IMR-90 (cell line): ENCODE measurements at regions not wholly inside any gene's neighbourhood (a gene's known extent, or its start where the extent isn't known, plus 50 kb on each side); places are given as distances from the start of the nearest gene placed in this dataset.
"Not testable (repeated sequence)": the region's sequence is repeated elsewhere in the genome, so short reads cannot be mapped to it uniquely, and the experiment has no call there.

Experiments
- BHLHE40 ChIP-seq: fragments of 150-350 bp; IDR thresholded peaks from 2 replicates; pipeline ENCODE4 v1.6.1; 2016; ENCODE audit warnings: mild to moderate bottlenecking, low read depth, low read length
- CEBPB ChIP-seq: IDR thresholded peaks from 2 replicates; pipeline ENCODE4 v1.6.1; 2012; ENCODE audit warnings: low read depth, low read length, improper control_type of control experiment
- ELK1 ChIP-seq: fragments of 150-350 bp; IDR thresholded peaks from 2 replicates; pipeline ENCODE4 v1.6.1; 2016; ENCODE audit warnings: low read depth, mild to moderate bottlenecking, low read length, moderate library complexity, borderline replicate concordance
- FOS ChIP-seq: fragments of 150-350 bp; IDR thresholded peaks from 2 replicates; pipeline ENCODE4 v1.6.1; 2016; ENCODE audit warnings: low read depth, low read length
- MAZ ChIP-seq: IDR thresholded peaks from 2 replicates; pipeline ENCODE4 v1.6.1; 2012; ENCODE audit warnings: low read depth, mild to moderate bottlenecking, low read length, improper control_type of control experiment, moderate library complexity, borderline replicate concordance
- MXI1 ChIP-seq: IDR thresholded peaks from 2 replicates; pipeline ENCODE4 v1.6.1; 2012; ENCODE audit warnings: low read depth, mild to moderate bottlenecking, low read length, moderate library complexity, borderline replicate concordance
- NFE2L2 ChIP-seq: fragments of 150-350 bp; IDR thresholded peaks from 2 replicates; pipeline ENCODE4 v1.6.1; 2016; ENCODE audit warnings: low read depth, mild to moderate bottlenecking, low read length
- POLR2A ChIP-seq: IDR thresholded peaks from 2 replicates; pipeline ENCODE4 v1.6.1; 2012; ENCODE audit warnings: mild to moderate bottlenecking, low read depth, low read length
- RAD21 ChIP-seq: IDR thresholded peaks from 2 replicates; pipeline ENCODE4 v1.6.1; 2012; ENCODE audit warnings: low read length, improper control_type of control experiment
- RCOR1 ChIP-seq: IDR thresholded peaks from 2 replicates; pipeline ENCODE4 v1.6.1; 2012; ENCODE audit warnings: mild to moderate bottlenecking, low read length, improper control_type of control experiment; ENCODE audit not compliant: insufficient replicate concordance
- RFX5 ChIP-seq: IDR thresholded peaks from 2 replicates; pipeline ENCODE4 v1.8.0; 2012; ENCODE audit warnings: low read depth, mild to moderate bottlenecking, low read length, moderate library complexity
- SMC3 ChIP-seq: fragments of 150-350 bp; IDR thresholded peaks from 2 replicates; pipeline ENCODE4 v1.6.1; 2016; ENCODE audit warnings: low read depth, mild to moderate bottlenecking, antibody characterized with exemption, low read length, moderate library complexity
- USF2 ChIP-seq: fragments of 150-350 bp; IDR thresholded peaks from 2 replicates; pipeline ENCODE4 v1.6.1; 2017; ENCODE audit warnings: mild to moderate bottlenecking, antibody characterized with exemption, low read length, low read depth
- TF ChIP-seq, protein P1 (sequence below): conservative IDR thresholded peaks from 2 replicates; pipeline ENCODE4 v1.5.1; 2012; ENCODE audit warnings: mild to moderate bottlenecking, low read depth, low read length, improper control_type of control experiment

GRCh38 chr4:3636020-3636419 lies 103.8 kb upstream of the LRPAP1 start:
- TF ChIP-seq, protein P1, sequence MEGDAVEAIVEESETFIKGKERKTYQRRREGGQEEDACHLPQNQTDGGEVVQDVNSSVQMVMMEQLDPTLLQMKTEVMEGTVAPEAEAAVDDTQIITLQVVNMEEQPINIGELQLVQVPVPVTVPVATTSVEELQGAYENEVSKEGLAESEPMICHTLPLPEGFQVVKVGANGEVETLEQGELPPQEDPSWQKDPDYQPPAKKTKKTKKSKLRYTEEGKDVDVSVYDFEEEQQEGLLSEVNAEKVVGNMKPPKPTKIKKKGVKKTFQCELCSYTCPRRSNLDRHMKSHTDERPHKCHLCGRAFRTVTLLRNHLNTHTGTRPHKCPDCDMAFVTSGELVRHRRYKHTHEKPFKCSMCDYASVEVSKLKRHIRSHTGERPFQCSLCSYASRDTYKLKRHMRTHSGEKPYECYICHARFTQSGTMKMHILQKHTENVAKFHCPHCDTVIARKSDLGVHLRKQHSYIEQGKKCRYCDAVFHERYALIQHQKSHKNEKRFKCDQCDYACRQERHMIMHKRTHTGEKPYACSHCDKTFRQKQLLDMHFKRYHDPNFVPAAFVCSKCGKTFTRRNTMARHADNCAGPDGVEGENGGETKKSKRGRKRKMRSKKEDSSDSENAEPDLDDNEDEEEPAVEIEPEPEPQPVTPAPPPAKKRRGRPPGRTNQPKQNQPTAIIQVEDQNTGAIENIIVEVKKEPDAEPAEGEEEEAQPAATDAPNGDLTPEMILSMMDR: not testable (repeated sequence)
- TF ChIP-seq MAZ, RAD21, SMC3, POLR2A, USF2, FOS, BHLHE40, NFE2L2, ELK1, MXI1, RFX5, RCOR1, CEBPB: not testable (repeated sequence)
